Pancreas (tissue), 10 donors: ENCODE measurements at regions not wholly inside any gene's neighbourhood (a gene's known extent, or its start where the extent isn't known, plus 50 kb on each side); places are given as distances from the start of the nearest gene placed in this dataset.
A peak's percentile ranks its signal among the peaks of the same experiment; 100 is the strongest.

ENCODE experiments used
- ATAC-seq, 4 donors: fragments of 200-7000 bp; cut with Tn5 transposase; one replicate each; pipeline versions ENCODE4 v1.8.0 to v1.9.1; 2020; ENCODE audit warnings: mild to moderate bottlenecking in 4 of 4, moderate library complexity in 4 of 4
- DNase-seq, 6 donors: peaks; one replicate each; pipeline ENCODE4 v3.0.0-alpha.2; 2020
- FAIRE-seq: peaks from 2 replicates; lab custom pipeline; 2012; peaks lifted over from hg19 to GRCh38; lab: Jason Lieb, UNC
- H3K27ac ChIP-seq, 4 donors: fragments of 200-600 bp; sonication (generic); 1 replicate in 3 of 4; 2 replicates in 1 of 4; pipeline versions ENCODE4 v1.5.0 to v1.8.0; 2020
- H3K27me3 ChIP-seq, 4 donors: fragments of 200-600 bp; one replicate each; pipeline ENCODE4 v1.8.0; 2021
- H3K36me3 ChIP-seq, 3 donors: fragments of 200-600 bp; sonication (generic) in 1 of 3; one replicate each; pipeline versions ENCODE4 v1.5.0 to v1.8.0; 2020 to 2021
- H3K4me1 ChIP-seq, 3 donors: fragments of 200-600 bp; one replicate each; pipeline ENCODE4 v1.8.0; 2021
- H3K4me3 ChIP-seq, 4 donors: fragments of 200-600 bp; sonication (generic) in 2 of 4; one replicate each; pipeline versions ENCODE4 v1.5.0 to v1.8.0; 2020 to 2021
- H3K9me3 ChIP-seq, 4 donors: fragments of 200-600 bp; one replicate each; pipeline ENCODE4 v1.8.0; 2021
- WGBS, 2 donors: extraction: QIAGEN DNeasy Blood & Tissue Kit; methylation state at CpG; one replicate each; pipeline ENCODE4 v1.1.7; 2013; 5-methylcytosine and 5-hydroxymethylcytosine counted together
- intact Hi-C, 3 donors: fragments of 100-400 bp; cut with DNase I; formaldehyde crosslinking; loops; one replicate each; pipeline versions ENCODE4 v1.11.1 to v1.14.2; 2022
- TF ChIP-seq, protein P1 (sequence below), 4 donors: fragments of 200-600 bp; sonication (generic) in 3 of 4; IDR thresholded peaks; one replicate each; pipeline versions ENCODE4 v1.5.0 to v1.8.0; 2021; ENCODE audit warnings: antibody characterized with exemption in 4 of 4
- donor health status: healthy with polysubstance abuse.
- donor health status: DM: no; HTN: no; CAD: no; lungs with moderate emphysema.
- donor health status: DM: no; HTN: no; CAD: no.
- donor health status: control.
- donor health status: control.
- donor health status: Bipolar disorder and iron deficiency.
- donor health status: DM: yes; HTN: yes; CAD: no.
- donor health status: DM: no; HTN: no; CAD: no.
- donor health status: DM: no; HTN: no; CAD: no.
- donor health status: DM: yes; HTN: yes; CAD: no.

DNA sequence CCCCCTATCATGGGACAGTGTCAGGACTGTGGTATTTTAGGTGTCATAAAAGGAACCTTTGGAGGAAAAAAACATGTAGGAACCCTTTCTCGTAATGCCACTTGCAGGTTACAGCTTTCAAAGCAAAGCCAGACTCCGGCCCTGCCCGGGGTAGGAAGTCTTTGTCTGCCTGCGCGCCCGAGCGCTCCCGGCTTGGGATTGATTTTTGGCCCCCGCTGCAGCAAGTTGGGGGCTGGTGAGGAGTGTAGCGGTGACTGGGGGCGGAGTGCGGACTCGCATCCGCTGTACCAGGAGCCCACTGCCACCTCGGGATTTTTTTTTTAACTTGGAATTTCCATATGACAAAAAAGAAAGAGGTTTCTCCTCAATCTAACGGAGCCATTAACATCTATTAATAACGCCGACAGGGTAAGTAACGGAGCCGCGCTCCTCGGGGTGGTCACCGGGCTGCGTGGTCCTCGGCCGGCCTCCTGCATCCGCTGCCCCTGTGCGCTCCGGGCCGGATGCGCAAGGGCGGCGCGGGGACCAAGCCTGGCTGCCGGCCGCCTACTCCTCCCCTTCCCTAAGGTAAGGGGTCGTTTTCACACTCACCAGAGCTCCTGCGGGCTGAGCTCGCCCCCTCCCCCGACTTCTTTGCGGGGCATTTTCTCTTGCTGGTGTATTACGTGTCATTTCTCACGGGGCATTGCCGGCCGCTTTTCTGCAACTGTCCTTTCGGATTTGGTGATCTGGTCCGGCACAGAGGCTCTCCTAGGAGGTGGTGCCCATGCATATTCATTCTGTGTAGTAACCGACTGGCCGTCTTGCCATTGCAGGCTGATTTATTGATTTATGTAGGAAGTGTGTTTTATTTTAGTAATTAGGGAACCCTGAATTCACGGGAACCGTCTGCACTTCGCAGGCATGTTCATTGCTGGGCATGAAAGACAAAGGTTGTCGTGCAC is 219.8 kb upstream of the TOPAZ1 start:
- no peak for ATAC-seq
- FAIRE-seq = no peak
- 4 to 5% methylated on average over 53 of the region's 53 CpGs for WGBS, 2 donors
- DNase-seq = no peak
- Histone ChIP-seq H3K9me3 (no peaks in the 10 kb centered on the region), H3K27ac (no peak overlapping the region), H3K27me3 (peaks cover 3 to 17% (median 9%) of the 10 kb centered on the region in 4 donors), H3K4me1 (peaks cover 0 to 7% (median 0%) of the 10 kb centered on the region in 3 donors), H3K4me3 (peak overlapping the region in 2 of 4 donors; percentile 14 to 26), H3K36me3 (no peaks in the 10 kb centered on the region)
- intact Hi-C loops = no loop called here
- TF ChIP-seq, protein P1, sequence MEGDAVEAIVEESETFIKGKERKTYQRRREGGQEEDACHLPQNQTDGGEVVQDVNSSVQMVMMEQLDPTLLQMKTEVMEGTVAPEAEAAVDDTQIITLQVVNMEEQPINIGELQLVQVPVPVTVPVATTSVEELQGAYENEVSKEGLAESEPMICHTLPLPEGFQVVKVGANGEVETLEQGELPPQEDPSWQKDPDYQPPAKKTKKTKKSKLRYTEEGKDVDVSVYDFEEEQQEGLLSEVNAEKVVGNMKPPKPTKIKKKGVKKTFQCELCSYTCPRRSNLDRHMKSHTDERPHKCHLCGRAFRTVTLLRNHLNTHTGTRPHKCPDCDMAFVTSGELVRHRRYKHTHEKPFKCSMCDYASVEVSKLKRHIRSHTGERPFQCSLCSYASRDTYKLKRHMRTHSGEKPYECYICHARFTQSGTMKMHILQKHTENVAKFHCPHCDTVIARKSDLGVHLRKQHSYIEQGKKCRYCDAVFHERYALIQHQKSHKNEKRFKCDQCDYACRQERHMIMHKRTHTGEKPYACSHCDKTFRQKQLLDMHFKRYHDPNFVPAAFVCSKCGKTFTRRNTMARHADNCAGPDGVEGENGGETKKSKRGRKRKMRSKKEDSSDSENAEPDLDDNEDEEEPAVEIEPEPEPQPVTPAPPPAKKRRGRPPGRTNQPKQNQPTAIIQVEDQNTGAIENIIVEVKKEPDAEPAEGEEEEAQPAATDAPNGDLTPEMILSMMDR (IDR thresholded peaks at IDR 0.05) = no peak

DNA sequence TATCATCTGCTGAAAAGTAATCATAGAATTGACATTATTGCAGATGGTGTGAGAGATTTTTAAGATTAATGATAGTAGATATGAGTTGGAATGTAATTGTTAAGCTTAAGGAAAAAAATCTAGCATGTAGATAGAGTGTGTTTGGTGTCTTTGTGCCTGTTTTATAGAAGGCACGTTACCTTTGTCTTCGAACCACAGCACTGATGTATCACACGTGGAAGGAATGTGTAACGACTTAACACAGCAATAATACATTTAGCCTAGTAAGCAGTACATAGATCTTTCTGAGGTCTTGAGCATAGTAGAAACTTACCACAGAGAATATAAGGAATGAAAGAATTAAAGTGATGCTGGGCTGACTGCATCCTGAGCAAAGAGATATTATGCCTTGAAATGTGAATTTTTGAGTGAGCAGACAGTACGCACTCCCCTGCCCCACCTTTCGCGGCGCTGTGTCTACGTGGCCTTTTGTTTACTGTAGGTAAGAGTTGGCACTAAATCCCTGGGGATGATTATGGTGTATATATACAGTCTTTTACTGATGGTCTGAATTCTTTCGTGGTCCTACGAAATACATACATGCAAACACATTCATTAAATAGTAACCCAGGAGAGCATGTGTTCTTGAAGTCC is 217.6 kb upstream of the TOPAZ1 start:
- H3K4me3 ChIP-seq = no peak overlapping the region
- 82 to 87% methylated on average over 11 of the region's 11 CpGs for WGBS, 2 donors
- no peaks in the 10 kb centered on the region for H3K9me3 ChIP-seq
- intact Hi-C loops = no loop called here
- ATAC-seq (no peak), DNase-seq (no peak), FAIRE-seq (no peak)
- TF ChIP-seq, protein P1 (IDR thresholded peaks at IDR 0.05) = no peak
- H3K4me1 ChIP-seq = peaks cover 0 to 7% (median 0%) of the 10 kb centered on the region in 3 donors
- peaks cover 3 to 17% (median 9%) of the 10 kb centered on the region in 4 donors for H3K27me3 ChIP-seq
- H3K36me3 ChIP-seq = no peaks in the 10 kb centered on the region
- H3K27ac ChIP-seq = no peak overlapping the region

DNA sequence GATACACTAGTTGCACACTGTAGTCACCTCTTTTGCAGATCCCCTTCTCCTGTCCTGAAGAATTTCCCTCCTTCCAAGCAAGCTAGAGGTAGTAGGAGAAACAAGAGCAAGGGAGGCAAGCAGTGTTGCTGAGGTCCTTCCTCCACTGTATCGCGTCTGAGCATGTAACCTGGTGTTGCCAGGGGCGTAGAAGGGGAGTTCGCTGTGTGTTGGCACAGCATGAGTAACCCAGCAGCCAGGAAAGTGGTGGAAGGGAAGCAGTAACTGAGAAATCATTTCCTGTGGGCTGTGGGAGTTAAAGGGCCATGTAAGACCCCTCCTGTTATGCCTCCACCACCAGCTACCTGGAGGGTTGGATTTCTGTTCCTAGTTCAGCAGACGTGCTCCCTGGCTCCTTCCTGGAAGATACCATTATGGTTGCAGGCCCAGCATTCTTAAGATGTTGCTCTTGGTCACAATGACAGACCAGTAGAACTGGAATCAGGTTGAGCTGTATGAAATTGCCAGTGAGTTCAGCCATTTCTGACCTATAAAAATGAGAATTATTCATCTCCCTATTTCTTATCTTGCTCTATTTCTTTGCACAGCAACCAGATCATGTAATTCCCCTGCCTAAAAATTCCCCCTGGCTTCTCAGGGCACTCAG is 215.3 kb upstream of the TOPAZ1 start:
- 83 to 96% methylated on average over 5 of the region's 5 CpGs for WGBS, 2 donors
- Histone ChIP-seq H3K27ac (no peak overlapping the region), H3K4me1 (peaks cover 0 to 7% (median 0%) of the 10 kb centered on the region in 3 donors), H3K36me3 (no peaks in the 10 kb centered on the region), H3K4me3 (no peak overlapping the region), H3K9me3 (no peaks in the 10 kb centered on the region), H3K27me3 (peaks cover 3 to 17% (median 7%) of the 10 kb centered on the region in 4 donors)
- no peak for DNase-seq
- TF ChIP-seq, protein P1 (IDR thresholded peaks at IDR 0.05) = no peak
- no peak for ATAC-seq
- intact Hi-C loops = no loop called here
- no peak for FAIRE-seq

DNA sequence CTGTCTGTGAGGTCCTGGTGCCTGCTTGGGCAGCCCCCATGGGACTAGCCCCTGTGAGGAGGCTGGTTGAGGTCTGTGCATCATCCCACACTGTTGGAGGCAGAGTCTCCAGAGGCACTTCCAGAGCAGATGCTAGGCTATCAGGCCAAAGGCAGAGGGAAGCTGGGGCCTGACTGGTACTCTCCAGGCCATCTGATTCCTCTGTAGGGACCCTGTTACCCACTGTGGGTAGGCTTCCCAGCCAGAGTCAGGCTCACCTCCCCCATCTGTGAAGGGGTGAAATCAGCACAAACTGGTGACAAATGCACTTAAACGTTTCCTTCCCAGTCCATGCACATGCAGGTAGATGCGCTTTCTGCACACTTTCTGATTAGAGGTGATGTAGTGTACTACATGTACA is 212.6 kb upstream of the TOPAZ1 start:
- DNase-seq = no peak
- Histone ChIP-seq H3K27me3 (no peaks in the 10 kb centered on the region), H3K4me3 (no peak overlapping the region), H3K36me3 (no peaks in the 10 kb centered on the region), H3K27ac (no peak overlapping the region), H3K4me1 (no peaks in the 10 kb centered on the region), H3K9me3 (no peaks in the 10 kb centered on the region)
- FAIRE-seq = no peak
- no peak for ATAC-seq
- TF ChIP-seq, protein P1 (IDR thresholded peaks at IDR 0.05) = no peak
- intact Hi-C loops = no loop called here
- 69 to 77% methylated on average over 2 of the region's 2 CpGs for WGBS, 2 donors
